Loucy (cell line): ENCODE measurements at regions not wholly inside any gene's neighbourhood (a gene's known extent, or its start where the extent isn't known, plus 50 kb on each side); places are given as distances from the start of the nearest gene placed in this dataset.

Experiments used
- H2AFZ ChIP-seq: fragments of 200-600 bp; sonication (generic); 2 replicates; pipeline ENCODE4 v1.6.0; 2016; ENCODE audit warnings: antibody characterized with exemption, mild to moderate bottlenecking, low read length, moderate library complexity
- H3F3A ChIP-seq: fragments of 200-600 bp; 2 replicates; pipeline ENCODE4 v1.6.0; 2016; ENCODE audit warnings: antibody characterized with exemption, low read depth, mild to moderate bottlenecking
- H3K27me3 ChIP-seq: fragments of 200-600 bp; sonication (generic); 2 replicates; pipeline ENCODE4 v1.6.1; 2014; ENCODE audit warnings: low read length, mild to moderate bottlenecking; ENCODE audit not compliant: insufficient read depth, poor library complexity, severe bottlenecking
- H3K36me3 ChIP-seq: fragments of 200-600 bp; sonication (generic); 2 replicates; pipeline ENCODE4 v1.6.1; 2016; ENCODE audit warnings: low read length; ENCODE audit not compliant: insufficient read depth
- H3K4me1 ChIP-seq: fragments of 200-600 bp; sonication (generic); 2 replicates; pipeline ENCODE4 v1.5.1; 2014; ENCODE audit warnings: low read length, mild to moderate bottlenecking; ENCODE audit not compliant: insufficient read depth, poor library complexity, severe bottlenecking
- H3K4me2 ChIP-seq: fragments of 200-600 bp; sonication (generic); 2 replicates; pipeline ENCODE4 v1.6.0; 2014; ENCODE audit warnings: antibody characterized with exemption, low read length, low read depth, mild to moderate bottlenecking; ENCODE audit not compliant: poor library complexity, severe bottlenecking
- H3K4me3 ChIP-seq: fragments of 200-600 bp; sonication (generic); 2 replicates; pipeline ENCODE4 v1.5.1; 2014; ENCODE audit warnings: low read length, mild to moderate bottlenecking, mixed read lengths; ENCODE audit not compliant: poor library complexity, severe bottlenecking
- H3K79me2 ChIP-seq: fragments of 200-600 bp; sonication (generic); 2 replicates; pipeline ENCODE4 v1.6.1; 2014; ENCODE audit warnings: low read length; ENCODE audit not compliant: insufficient read depth
- H3K9ac ChIP-seq: fragments of 200-600 bp; sonication (generic); 2 replicates; pipeline ENCODE4 v1.6.0; 2014; ENCODE audit warnings: mild to moderate bottlenecking, low read depth, low read length, moderate library complexity; ENCODE audit not compliant: poor library complexity, severe bottlenecking
- H3K9me2 ChIP-seq: fragments of 200-600 bp; sonication (generic); replicated peaks from 2 replicates; pipeline ENCODE4 v1.6.1; 2016; ENCODE audit warnings: low read depth, low read length, mixed read lengths
- H3K9me3 ChIP-seq: fragments of 200-600 bp; sonication (generic); 2 replicates; pipeline ENCODE4 v1.6.1; 2014; ENCODE audit warnings: mild to moderate bottlenecking, antibody characterized with exemption, low read length, low read depth; ENCODE audit not compliant: insufficient read depth
- H4K20me1 ChIP-seq: fragments of 200-600 bp; sonication (generic); 2 replicates; pipeline ENCODE4 v1.6.0; 2014; ENCODE audit warnings: antibody characterized with exemption, low read length, mild to moderate bottlenecking; ENCODE audit not compliant: insufficient read depth, poor library complexity, severe bottlenecking
- EZH2phosphoT487 ChIP-seq: fragments of 200-600 bp; IDR thresholded peaks from 2 replicates; pipeline ENCODE4 v1.6.1; 2018; ENCODE audit warnings: antibody characterized with exemption, mild to moderate bottlenecking, moderate library complexity, borderline replicate concordance
- TF ChIP-seq, protein P1 (sequence below): fragments of 200-600 bp; sonication (generic); conservative IDR thresholded peaks from 2 replicates; pipeline ENCODE4 v1.5.1; 2014; ENCODE audit warnings: mild to moderate bottlenecking, antibody characterized with exemption, low read length

- Histone ChIP-seq H3K36me3 (no peaks in the 10 kb centered on the region), H3K9me3 (no peaks in the 10 kb centered on the region), H3K79me2 (no peaks in the 10 kb centered on the region), H3K4me2 (no peak overlapping the region), H4K20me1 (no peaks in the 10 kb centered on the region), H3K9me2 (no peaks in the 10 kb centered on the region), H3K9ac (no peak overlapping the region), H3K4me3 (peak overlapping the region; percentile 67), H3K27me3 (peaks cover 39% of the 10 kb centered on the region), H3K4me1 (peaks cover 6% of the 10 kb centered on the region), H2AFZ (no peak overlapping the region), H3F3A (no peaks in the 10 kb centered on the region)
- no peak for TF ChIP-seq EZH2phosphoT487
- TF ChIP-seq, protein P1, sequence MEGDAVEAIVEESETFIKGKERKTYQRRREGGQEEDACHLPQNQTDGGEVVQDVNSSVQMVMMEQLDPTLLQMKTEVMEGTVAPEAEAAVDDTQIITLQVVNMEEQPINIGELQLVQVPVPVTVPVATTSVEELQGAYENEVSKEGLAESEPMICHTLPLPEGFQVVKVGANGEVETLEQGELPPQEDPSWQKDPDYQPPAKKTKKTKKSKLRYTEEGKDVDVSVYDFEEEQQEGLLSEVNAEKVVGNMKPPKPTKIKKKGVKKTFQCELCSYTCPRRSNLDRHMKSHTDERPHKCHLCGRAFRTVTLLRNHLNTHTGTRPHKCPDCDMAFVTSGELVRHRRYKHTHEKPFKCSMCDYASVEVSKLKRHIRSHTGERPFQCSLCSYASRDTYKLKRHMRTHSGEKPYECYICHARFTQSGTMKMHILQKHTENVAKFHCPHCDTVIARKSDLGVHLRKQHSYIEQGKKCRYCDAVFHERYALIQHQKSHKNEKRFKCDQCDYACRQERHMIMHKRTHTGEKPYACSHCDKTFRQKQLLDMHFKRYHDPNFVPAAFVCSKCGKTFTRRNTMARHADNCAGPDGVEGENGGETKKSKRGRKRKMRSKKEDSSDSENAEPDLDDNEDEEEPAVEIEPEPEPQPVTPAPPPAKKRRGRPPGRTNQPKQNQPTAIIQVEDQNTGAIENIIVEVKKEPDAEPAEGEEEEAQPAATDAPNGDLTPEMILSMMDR, result no peak
Observed at GRCh38 chr20:36091561-36092397, 62.8 kb upstream of the EPB41L1 start.

- no peak overlapping the region for H3K9ac ChIP-seq
Observed at GRCh38 chr20:36092398-36093024, 62.0 kb upstream of the EPB41L1 start.

GRCh38 chr20:36093025-36093803 is 61.3 kb upstream of the EPB41L1 start:
- Histone ChIP-seq H3K9ac (no peak overlapping the region), H3K4me3 (peak overlapping the region; percentile 67), H3K9me3 (no peaks in the 10 kb centered on the region), H3K4me2 (peak overlapping the region; percentile 78), H3K4me1 (peaks cover 12% of the 10 kb centered on the region), H3K36me3 (no peaks in the 10 kb centered on the region), H3K79me2 (no peaks in the 10 kb centered on the region), H3K9me2 (no peaks in the 10 kb centered on the region), H2AFZ (peak overlapping the region; percentile 33; the same call in 1 of the 2 replicates), H4K20me1 (no peaks in the 10 kb centered on the region), H3F3A (no peaks in the 10 kb centered on the region), H3K27me3 (peaks cover 39% of the 10 kb centered on the region)
- TF ChIP-seq, protein P1, result no peak
- TF ChIP-seq EZH2phosphoT487, result no peak

More at GRCh38 chr20:36092398-36093024, 62.0 kb upstream of the EPB41L1 start:
- Histone ChIP-seq H2AFZ (peak overlapping the region; percentile 33; the same call in 1 of the 2 replicates), H3K9me2 (no peaks in the 10 kb centered on the region), H3F3A (no peaks in the 10 kb centered on the region), H3K4me3 (peak overlapping the region; percentile 67), H3K79me2 (no peaks in the 10 kb centered on the region), H3K4me2 (peak overlapping the region; percentile 78), H3K4me1 (peaks cover 6% of the 10 kb centered on the region), H3K27me3 (peaks cover 39% of the 10 kb centered on the region), H3K9me3 (no peaks in the 10 kb centered on the region), H4K20me1 (no peaks in the 10 kb centered on the region), H3K36me3 (no peaks in the 10 kb centered on the region)
- TF ChIP-seq, protein P1, result no peak
- no peak for TF ChIP-seq EZH2phosphoT487
